Fibroblast of mammary gland (primary cell): ENCODE measurements at regions not wholly inside any gene's neighbourhood (a gene's known extent, or its start where the extent isn't known, plus 50 kb on each side); places are given as distances from the start of the nearest gene placed in this dataset.
"Not testable (repeated sequence)": the region's sequence is repeated elsewhere in the genome, so short reads cannot be mapped to it uniquely, and the experiment has no call there.

Source experiments
- DNase-seq: peaks from one replicate; pipeline ENCODE4 v3.0.0-alpha.2; 2010; ENCODE audit warnings: low read depth
- H3K4me3 ChIP-seq: 2 replicates; pipeline ENCODE4 v1.5.1; 2011; ENCODE audit warnings: low read depth, mild to moderate bottlenecking, low read length, moderate library complexity; ENCODE audit not compliant: control insufficient read depth
- CTCF ChIP-seq: conservative IDR thresholded peaks from 2 replicates; pipeline ENCODE4 v1.5.1; 2011; ENCODE audit warnings: low read depth, low read length, inconsistent platforms; ENCODE audit not compliant: control insufficient read depth, insufficient read depth

- DNase-seq: no peak
These were observed 95.7 kb upstream of the DRD5 start for GRCh38 chr4:9685692-9686091.

GRCh38 chr4:9690636-9691237 is 90.7 kb upstream of the DRD5 start:
- not testable (repeated sequence) for DNase-seq
- H3K4me3 ChIP-seq: peak overlapping the region; percentile 49

More at GRCh38 chr4:9685692-9686091, 95.7 kb upstream of the DRD5 start:
- H3K4me3 ChIP-seq: no peak overlapping the region
- no peak for TF ChIP-seq CTCF

- peak; percentile 74 for DNase-seq
- peak overlapping the region; percentile 49 for H3K4me3 ChIP-seq
- no peak for TF ChIP-seq CTCF
These were observed 90.0 kb upstream of the DRD5 start for GRCh38 chr4:9691238-9692065.

GRCh38 chr4:9692791-9693491 is 88.5 kb upstream of the DRD5 start:
- not testable (repeated sequence) for H3K4me3 ChIP-seq, DNase-seq

GRCh38 chr4:9694403-9694802 is 87.0 kb upstream of the DRD5 start:
- not testable (repeated sequence) for DNase-seq, H3K4me3 ChIP-seq

- DNase-seq: not testable (repeated sequence)
These were observed 85.4 kb upstream of the DRD5 start for GRCh38 chr4:9695994-9696393.

GRCh38 chr4:9696561-9696960 is 84.9 kb upstream of the DRD5 start:
- H3K4me3 ChIP-seq, DNase-seq: not testable (repeated sequence)

More at GRCh38 chr4:9695994-9696393, 85.4 kb upstream of the DRD5 start:
- H3K4me3 ChIP-seq: not testable (repeated sequence)

- DNase-seq, H3K4me3 ChIP-seq: not testable (repeated sequence)
These were observed 79.4 kb upstream of the DRD5 start for GRCh38 chr4:9702019-9702418.

GRCh38 chr4:9702696-9703095 is 78.7 kb upstream of the DRD5 start:
- DNase-seq: not testable (repeated sequence)

GRCh38 chr4:9703391-9703790 is 78.0 kb upstream of the DRD5 start:
- TF ChIP-seq CTCF: peak; percentile 56
- peak; percentile 30 for DNase-seq
- no peak overlapping the region for H3K4me3 ChIP-seq

More at GRCh38 chr4:9702696-9703095, 78.7 kb upstream of the DRD5 start:
- H3K4me3 ChIP-seq: not testable (repeated sequence)

- H3K4me3 ChIP-seq, DNase-seq: not testable (repeated sequence)
These were observed 77.3 kb upstream of the DRD5 start for GRCh38 chr4:9704126-9704525.
